ENCODE measurements at regions not wholly inside any gene's neighbourhood (a gene's known extent, or its start where the extent isn't known, plus 50 kb on each side); places are given as distances from the start of the nearest gene placed in this dataset.

GRCh38 chr6:167569041-167569805 is 244.3 kb downstream of the TTLL2 start:
- TF ChIP-seq EP300 (IDR thresholded peaks at IDR 0.05): no peak
- no peak for TF ChIP-seq BHLHE40 (IDR thresholded peaks at IDR 0.05; ENCODE audit: low read depth, low read length)

Measured in A549 (cell line).